GM21717 (cell line): ENCODE measurements at regions not wholly inside any gene's neighbourhood (a gene's known extent, or its start where the extent isn't known, plus 50 kb on each side); places are given as distances from the start of the nearest gene placed in this dataset.
"Not testable (repeated sequence)": the region's sequence is repeated elsewhere in the genome, so short reads cannot be mapped to it uniquely, and the experiment has no call there.

Source experiments
- ATAC-seq: cut with Tn5 transposase; IDR thresholded peaks from one replicate; pipeline ENCODE4 v1.9.1; 2021; ENCODE audit warnings: mild to moderate bottlenecking, moderate library complexity; ENCODE audit not compliant: unreplicated experiment

DNA sequence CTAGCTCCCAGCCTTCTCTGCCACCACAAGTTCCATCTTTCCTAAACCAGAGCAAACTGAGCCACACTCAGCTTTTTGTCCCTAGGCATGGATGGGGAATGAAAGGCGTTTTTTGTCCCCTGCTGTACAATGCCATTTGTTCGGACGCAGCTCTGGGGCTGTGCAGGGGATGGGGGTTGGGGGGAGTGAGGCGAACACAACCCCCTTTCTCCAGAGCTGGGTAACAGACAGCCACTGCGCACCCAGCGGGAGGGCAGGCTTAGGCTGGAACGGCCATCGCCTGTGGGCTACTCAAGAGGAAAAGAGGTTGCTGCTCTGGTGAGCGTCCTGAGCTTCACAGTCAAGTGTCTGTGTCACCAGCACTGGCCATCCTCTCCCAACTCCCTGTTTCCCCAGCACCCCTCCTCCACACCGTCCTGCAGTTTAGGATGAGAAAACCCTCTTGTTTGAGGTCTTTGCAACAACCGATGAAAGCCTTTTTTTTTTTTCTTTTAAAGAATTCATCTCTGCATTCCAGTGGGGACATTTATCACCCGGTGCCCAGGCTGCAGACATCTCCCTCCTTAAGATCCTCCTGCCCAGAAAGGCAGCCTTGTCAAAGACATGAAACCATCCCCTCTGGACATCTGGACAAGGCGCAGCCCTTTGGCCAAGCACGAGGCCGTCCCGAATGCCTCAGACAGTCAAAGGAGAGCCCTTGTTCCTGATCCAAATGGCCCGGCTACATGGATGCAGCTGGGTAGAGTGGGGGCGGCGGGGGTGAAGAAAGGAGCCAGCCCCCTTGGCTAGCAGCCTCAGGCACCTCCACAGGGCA, 419.6 kb downstream of the BCOR start:
- ATAC-seq, result no peak

DNA sequence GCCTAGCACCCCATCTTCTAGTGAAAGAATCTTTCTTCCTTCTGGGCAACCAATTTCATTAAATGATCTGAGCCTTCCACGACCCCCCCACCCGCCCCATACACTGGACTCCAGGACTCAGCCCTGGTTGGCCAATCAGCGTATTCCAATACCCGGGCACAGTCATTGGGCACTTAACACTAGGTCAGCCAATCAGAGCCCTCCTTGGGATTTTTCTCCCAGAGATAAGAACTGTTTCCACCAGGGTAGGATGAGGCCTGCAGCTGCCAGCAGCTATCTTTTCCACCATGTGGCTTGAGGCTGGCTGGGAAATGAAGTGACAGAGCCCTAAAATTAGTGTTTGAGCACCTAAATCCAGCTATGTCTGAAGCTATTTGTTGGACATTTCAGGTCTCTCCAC, 418.8 kb downstream of the BCOR start:
- no peak for ATAC-seq

DNA sequence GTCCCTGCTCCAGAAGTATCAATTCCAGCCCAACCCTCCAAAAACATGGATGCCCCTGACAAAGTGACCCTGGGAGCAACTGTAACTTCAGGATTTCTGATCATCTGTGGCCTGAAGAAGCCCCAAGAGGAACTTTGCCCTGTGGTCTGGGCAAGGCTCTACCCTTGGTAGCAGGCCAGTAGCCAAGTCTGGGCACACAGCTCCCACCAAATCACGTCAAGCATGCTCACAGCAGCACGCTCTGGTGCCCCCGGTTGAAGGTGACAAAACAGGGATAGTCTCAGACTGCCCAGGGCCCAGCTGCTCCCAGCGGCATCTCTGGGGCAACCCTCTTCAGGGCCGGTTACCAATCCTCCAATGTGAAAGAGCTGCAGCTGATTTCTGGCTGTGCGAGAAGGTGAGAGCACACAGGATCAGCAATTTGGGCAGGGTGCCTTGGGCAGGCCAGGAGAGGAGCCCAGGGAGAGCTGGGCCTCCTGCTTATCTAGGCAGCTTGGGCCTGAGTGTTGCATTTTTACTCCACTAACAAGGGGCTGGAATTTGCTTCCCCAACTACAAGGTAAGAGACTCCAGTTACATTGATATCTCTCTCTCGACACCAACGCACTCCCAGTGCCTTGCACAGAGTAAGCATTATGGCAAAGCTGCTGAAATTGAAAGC, 418.1 kb downstream of the BCOR start:
- no peak for ATAC-seq

DNA sequence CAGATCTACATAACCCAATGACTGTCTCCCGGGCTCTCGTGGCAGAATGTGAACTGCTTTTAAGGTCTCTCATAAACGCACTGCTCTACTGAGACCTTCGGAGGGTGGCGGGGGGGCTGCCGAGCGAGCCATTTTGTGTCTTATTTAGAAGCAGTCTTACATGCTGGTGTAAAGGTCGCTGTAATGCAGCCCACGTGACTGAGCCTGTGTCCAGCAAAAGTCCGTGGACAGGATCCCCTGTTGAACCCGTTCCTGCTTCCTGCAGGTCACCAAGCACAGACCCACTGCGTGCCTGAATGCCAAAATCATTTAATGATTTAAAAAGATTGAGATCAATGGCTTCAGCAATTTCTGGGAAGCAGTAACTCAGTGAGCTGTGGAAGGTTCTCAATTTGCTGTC, 415.9 kb downstream of the BCOR start:
- no peak for ATAC-seq

DNA sequence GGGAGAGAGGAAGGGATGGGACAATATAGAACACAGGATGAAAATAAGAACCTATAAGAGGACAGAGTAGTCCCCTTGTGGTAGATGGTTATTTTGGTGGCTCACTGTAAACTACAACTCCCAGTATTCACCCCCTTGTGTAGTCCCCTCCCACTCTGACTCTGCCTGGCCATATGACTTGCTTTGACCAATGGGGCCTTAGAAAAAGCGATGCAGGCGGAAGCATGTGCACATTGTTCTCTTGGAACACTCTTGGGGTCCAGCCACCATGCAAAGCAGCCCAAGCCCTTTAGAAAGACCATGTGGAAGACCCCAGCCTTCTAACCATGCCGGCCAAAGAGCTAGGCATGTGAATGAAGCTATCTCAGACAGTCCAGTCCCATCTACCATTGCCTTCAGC, 415.0 kb downstream of the BCOR start:
- no peak for ATAC-seq

DNA sequence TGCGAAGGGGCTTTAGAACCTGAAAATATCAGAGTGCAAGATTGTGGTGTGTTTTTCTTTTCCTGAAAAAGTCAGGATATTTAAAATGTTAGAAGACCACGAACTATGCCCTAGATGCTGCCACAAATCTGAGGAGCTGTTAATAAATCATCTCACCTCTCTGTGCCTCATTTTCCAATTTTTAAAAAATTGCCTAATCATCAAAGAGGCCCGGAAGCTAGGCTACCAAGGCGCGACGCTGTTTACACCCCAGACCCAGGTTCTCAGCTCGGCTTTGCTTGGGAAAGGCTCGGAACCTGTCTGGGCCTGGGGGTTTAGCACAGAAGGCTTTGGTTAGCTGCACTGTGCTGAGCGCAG, 409.6 kb downstream of the BCOR start:
- no peak for ATAC-seq

DNA sequence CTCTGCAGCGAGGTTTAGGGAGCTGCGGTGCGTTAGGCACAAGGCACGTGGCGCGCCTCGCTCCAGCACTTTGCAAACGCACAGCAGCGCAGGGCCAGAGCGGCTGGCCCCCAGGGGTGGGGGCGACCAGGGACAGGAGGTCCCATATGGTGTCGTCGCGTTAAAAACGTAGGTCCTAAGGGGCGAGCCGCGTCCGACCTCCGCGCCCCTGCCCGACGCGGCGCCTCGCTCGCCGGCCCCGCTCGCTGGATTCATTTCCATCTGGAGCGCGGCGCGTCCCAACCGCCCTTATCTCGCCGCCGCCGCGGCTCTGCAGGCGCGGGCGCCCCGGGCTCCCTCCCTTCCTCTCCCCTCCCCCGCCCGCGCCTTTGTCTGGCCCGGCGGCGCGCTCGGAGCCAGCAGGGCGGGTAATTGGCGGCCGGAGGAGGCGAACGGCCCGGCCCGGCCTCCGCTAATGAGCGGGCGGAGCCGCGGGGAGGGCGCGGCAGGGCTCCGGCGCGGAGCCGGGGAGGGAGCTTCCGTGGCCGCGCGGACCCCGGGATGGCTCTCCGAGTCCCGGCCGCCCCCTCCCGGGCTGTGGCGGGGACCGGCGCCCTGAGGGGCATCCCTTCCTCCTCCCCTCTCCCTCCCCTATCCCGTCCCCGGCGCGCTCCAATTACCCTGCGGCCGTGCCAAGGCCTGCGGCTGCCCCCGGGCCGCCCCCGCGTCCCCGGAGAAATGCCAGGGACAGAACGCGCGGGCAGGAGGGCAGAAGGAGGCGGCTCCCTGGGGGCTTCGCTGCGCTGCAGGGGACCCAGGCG, 409.0 kb downstream of the BCOR start:
- ATAC-seq, result no peak

DNA sequence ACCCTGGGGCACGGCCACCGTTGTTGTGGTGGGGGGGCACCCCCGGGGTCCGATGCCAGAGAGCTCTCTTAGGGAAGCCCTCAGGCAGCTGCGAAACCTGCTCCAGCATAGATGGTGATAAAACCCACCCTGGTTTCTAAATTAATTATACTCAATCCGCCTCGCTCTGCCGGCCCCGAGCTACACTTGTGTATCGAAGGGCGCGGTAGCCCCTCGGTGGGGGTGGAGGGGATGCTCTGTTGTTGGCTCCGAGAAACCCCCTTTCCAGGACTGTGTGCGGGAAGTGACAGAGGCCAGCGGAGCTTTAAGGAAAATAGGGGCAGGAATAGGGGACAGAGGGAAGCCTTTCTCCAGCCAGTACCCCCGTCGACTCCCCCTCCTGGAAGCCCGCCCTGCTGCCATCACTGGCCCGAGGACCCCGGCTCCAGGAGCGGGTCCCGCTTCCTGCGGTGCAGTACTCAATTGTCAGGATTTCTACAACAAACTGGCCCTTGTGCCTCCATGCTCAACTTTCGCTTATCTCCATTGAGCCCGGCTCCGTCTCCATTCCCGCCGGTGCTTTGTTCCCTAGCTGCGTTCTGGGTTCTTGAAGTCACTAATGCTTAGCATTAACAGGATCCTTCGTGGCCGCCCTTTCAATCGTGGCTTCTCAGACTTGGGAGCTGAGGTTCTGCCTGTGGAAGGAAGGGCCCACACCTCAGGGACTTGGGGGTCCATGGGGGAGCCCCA, 408.2 kb downstream of the BCOR start:
- ATAC-seq, result no peak

DNA sequence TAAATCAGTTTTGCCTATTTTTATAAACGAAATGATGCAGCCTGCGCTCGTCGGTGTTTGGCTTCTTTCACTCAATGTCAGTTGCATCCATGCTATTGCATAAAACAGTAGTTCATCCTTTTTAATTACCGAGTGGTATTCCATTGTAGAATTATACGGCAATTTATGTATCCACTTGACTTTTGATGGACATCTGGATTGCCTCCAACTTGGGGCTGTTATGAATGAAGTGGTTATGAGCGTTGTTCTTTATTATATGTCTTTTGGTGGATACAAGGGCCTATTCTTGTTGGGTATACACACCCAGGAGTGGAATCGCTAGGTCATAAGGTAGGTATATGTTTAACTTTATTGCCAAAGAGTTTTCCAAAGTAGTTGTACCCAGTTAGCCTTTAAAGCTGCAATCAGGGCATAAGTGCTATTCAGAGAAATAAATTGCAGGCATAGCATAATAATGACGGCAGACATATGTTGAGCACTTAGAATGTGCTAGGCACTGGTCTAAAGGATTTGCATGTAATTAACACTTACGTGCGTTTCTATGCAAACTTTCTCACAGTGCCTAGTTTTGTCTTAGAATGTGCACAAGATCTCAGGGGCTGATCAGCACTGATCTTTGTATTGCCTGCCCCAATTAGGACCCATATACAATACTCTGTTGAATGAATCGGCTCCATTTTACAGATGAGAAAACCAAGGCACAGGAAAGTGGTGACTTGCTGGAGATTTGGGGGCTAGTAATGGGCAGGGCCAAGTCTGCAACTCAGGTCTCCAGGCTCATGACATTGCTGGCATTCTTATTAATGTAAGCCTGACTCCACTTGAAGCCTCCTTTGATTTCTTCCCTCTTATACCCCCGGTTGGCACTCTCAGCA, 407.0 kb downstream of the BCOR start:
- no peak for ATAC-seq

DNA sequence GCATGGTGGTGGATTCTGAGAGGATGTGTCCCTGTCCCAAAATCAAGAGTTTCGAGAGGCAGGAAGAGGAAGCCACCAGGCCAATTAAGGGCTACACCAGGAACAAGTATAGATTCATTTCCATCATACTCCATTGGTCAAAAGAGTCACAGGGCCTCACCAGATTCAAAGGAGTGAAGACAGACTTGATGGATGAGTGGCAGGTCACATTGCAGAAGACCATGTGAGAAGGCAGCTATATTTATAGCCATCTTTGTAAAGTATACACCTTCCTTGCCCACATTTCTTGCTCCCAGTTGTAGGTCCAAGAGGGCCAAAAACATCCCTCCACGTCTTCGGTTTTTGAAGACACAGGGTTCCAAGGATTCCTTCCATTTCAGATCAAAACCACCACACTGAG, 406.0 kb downstream of the BCOR start:
- no peak for ATAC-seq

DNA sequence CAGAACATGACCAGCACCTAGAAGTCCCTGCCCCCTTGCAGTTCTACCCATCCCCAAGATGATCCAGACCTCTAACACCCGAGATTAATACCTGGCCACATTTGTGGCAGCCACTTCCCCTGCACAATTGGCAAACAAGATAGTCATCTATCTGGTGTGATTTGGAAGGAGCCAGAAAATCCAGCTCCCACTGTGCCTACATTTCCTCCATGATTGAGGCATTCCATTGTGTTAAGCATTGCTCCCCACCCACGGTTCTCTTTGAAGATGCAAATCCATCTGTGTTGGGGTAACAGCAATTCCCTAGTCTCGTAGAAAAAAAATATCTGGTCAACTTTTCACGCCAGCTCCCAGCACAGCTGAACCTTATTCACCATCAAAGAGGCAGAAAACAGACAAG, 405.0 kb downstream of the BCOR start:
- no peak for ATAC-seq

DNA sequence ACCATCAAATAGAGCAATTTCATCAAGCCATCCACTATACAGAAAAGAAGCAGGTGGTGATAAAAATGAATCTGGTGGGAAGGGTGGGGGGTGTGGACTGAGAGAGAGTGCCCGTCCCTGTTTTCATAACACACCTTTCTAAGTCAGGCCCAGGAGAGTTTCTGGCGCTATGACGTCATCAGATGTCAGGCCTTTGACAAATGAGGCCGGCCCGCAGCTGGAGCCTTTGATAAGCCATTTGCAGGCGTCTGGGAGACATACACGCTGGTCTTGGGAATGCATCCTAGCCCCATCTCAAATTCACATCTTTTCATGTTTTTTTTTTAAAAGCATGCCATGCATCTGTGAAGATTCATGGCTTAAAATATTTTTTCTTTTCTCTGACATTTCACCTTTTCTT, 404.5 kb downstream of the BCOR start:
- no peak for ATAC-seq

DNA sequence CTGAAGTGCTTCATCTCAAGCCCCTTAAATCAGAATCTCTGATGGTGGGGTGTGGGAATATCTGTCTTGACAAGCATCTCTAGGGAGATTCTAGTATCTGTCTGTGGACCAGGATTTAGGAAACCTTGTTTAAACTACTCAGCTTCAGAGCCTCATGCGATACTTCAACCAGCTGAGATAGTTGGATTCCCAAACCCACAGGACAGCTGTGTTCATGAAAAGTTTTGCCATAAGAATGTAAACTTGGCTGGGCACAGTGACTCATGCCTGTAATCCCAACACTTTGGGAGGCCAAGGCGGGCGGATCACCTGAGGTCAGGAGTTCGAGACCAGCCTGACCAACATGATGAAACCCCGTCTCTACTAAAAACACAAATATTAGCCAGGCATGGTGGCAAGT, 395.1 kb downstream of the BCOR start:
- ATAC-seq, result not testable (repeated sequence)

DNA sequence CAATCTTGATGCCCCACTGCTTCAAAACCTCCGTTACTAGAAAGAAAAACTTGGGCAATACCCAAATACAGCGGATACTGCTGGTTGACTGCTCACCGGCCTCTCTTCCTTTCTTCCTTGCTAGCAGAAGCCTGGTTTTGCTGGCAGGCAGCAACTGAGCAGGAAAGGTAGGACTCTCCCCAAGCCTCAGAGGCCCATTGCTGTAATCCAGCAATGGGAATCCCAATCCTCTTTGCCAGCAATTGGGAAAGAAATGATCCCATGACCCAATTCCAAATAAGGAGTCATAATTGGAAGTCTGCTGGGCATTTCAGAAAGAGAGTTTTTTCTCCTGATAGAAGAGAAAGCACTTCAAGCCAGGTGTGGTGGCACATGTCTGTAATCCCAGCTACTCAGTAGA, 394.5 kb downstream of the BCOR start:
- ATAC-seq, result no peak

DNA sequence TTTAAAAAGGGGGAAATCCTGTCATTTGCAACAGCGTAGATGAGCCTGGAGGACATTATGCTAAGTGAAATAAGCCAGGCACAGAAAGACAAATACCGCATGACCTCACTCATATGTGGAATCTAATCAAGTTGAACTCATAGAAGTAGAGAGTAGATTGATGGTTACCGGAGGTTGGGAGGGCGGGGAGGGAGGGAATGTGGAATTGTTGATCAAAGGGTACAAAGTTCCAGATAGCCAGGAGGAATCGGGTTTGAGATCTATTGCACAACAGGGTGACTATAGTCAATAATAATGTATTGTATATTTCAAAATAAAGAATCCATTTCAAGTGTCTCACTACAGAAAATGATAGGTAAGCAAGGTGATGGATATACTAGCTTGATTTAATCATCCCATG, 393.2 kb downstream of the BCOR start:
- ATAC-seq, result no peak

DNA sequence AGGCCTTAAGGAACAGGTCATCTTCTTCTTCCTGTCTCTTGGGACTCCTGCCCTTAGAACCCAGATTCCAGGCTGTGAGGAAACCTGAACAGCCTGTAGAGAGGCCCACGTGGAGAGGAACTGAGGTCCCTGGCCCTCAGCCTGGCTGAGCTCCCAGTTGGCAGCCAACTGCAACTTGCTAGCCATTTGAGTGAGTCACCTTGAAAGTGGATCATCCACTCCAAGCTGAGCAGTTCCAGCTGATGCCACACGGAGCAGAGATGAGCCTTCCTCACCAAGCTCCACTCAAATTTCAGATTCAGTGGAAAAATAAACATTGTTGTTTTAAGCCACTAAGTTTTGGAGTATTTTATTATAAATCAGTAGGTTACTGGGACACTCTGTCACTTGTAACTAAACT, 392.5 kb downstream of the BCOR start:
- ATAC-seq, result no peak

DNA sequence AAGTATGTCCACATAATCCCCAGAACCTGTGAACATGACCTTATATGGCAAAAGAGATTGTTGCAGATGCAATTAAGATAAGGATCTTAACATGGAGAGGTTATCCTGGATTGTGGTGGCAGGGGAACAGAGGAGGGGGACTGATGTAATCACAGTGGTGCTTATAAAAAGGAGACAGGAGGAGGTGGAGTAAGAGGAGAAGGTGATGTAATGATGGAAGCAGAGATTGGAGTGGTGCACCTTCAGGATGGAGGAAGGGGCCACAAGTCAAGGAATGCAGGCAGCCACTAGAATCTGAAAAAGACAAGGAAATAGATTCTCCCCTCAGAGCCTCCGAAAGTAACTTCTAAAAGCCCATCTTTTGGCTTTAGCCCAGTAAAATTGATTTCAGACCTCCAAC, 388.4 kb downstream of the BCOR start:
- no peak for ATAC-seq

DNA sequence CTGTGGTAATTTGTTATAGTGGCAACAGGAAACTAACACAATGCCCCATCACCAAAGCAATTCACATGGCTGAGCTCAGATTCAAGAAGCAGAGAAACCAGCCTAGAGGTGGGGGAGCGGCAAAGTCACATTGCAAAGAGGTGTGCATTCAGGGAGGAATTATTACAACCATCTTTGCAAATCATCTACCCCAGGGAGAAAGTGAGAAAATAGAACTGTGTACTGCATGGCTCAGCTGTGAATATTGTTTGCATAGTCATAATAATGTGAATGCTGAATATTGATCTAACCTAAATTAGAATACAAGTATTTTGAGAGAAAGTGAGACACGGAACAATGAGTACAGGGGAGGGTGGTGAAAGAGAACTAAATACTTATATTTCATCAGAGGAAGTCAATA, 387.9 kb downstream of the BCOR start:
- ATAC-seq, result no peak

DNA sequence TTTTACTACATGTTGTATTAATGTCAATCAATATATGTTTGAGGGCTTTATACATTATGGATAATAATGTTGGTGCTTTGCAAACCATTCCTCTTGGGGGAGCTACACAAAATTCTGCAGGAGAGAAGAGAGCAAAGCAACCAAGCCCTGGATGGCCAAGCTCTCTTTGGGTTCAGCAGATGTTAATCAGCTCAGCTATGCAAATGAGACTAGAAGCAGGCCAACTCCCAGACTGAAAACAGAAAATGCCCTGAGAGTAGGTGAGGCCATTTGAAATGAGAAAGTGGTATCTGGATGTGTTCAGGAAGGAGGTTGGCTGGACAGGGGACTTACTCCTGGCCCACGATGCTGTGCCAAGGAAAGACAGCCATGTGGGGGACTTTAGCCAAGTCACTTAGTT, 387.0 kb downstream of the BCOR start:
- no peak for ATAC-seq

DNA sequence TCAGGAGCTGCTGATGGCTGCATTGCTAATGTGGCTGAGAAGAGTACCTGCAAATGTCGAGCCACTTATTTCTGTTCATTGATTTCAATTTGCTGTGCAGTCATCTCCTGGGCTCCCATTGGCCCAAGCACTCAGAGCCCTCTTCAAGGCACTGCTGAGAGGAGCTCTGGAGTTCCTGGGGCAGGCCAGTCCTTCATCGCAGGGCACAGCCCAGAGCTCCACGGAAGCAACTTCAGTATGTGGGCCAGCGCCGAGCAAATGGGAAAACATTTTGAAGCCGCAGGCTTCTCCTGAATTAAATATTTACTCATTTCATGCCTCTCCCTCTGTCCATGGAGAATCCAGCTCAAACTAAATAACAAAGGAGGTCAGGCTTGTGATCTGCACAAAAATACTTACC, 383.3 kb downstream of the BCOR start:
- ATAC-seq, result no peak
